ENCODE measurements at regions not wholly inside any gene's neighbourhood (a gene's known extent, or its start where the extent isn't known, plus 50 kb on each side); places are given as distances from the start of the nearest gene placed in this dataset.
A peak's percentile ranks its signal among the peaks of the same experiment; 100 is the strongest.

DNA sequence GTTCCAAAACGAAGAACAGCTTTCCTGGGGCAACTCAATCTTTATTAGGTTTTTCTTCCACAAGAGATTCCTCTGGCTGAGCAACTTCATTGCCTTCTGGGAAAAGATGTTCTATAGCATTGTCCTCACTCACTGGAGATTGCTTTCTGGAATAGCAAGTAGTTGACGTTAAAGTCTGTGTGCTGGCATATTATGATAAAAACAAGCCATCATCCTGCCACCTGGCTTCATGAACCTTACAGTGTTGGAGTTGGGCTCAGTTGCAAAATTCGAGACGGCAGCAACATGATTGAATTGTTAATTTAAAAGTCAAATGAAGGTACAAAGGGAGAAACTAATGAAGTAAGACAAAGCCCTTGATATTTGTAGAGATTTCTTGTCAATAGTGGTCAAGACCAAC, 140.5 kb upstream of the PEX5L start (continued):
- TF ChIP-seq, protein P1, sequence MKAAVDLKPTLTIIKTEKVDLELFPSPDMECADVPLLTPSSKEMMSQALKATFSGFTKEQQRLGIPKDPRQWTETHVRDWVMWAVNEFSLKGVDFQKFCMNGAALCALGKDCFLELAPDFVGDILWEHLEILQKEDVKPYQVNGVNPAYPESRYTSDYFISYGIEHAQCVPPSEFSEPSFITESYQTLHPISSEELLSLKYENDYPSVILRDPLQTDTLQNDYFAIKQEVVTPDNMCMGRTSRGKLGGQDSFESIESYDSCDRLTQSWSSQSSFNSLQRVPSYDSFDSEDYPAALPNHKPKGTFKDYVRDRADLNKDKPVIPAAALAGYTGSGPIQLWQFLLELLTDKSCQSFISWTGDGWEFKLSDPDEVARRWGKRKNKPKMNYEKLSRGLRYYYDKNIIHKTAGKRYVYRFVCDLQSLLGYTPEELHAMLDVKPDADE (IDR thresholded peaks at IDR 0.05), result no peak
- TF ChIP-seq JUNB (IDR thresholded peaks at IDR 0.05; ENCODE audit: unreplicated experiment) (no peak), CREB1 (CRISPR knock-in tag; IDR thresholded peaks at IDR 0.05; ENCODE audit: low read depth) (no peak), EZH2 (IDR thresholded peaks at IDR 0.05; ENCODE audit: low read depth, unreplicated experiment) (no peak)

DNA sequence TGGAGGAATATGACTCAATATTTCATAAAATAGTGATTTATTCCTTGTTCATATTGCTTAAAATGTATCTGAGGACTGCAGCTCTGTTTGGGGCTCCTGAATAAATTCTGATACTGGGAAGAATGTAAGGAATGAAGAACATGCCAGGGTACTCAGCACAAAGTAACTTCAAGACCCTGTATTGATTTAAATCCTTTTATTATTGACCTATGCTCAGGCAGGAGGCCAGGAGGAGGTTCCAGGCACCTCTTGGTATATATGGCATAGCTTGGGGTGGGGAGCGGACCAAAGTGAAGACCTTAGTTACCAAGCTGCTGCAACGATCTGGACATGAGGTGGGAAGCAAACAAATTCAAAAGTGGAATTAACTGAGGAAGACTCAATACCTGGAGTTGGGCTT, 142.8 kb upstream of the PEX5L start:
- H3K4me1 ChIP-seq (ENCODE audit: insufficient read depth), result peaks cover 23% of the 10 kb centered on the region
- H3K27ac Mint-ChIP-seq, result peak overlapping the region; percentile 77; the same call in 1 of the 2 replicates
- ATAC-seq (peak; percentile 76), DNase-seq (ENCODE audit: low spot score) (peak; percentile 57)
- H3K9me3 Mint-ChIP-seq, result no peaks in the 10 kb centered on the region
- H3K36me3 ChIP-seq (ENCODE audit: insufficient read depth), result no peaks in the 10 kb centered on the region
- H3K4me2 ChIP-seq, result peak overlapping the region; percentile 4; the same call in 1 of the 2 replicates
- no peak overlapping the region for H3K4me3 ChIP-seq
- TF ChIP-seq, protein P1 (IDR thresholded peaks at IDR 0.05), result no peak
- TF ChIP-seq EZH2phosphoT487 (IDR thresholded peaks at IDR 0.05; ENCODE audit: unreplicated experiment), result no peak
- TF ChIP-seq, protein P2, sequence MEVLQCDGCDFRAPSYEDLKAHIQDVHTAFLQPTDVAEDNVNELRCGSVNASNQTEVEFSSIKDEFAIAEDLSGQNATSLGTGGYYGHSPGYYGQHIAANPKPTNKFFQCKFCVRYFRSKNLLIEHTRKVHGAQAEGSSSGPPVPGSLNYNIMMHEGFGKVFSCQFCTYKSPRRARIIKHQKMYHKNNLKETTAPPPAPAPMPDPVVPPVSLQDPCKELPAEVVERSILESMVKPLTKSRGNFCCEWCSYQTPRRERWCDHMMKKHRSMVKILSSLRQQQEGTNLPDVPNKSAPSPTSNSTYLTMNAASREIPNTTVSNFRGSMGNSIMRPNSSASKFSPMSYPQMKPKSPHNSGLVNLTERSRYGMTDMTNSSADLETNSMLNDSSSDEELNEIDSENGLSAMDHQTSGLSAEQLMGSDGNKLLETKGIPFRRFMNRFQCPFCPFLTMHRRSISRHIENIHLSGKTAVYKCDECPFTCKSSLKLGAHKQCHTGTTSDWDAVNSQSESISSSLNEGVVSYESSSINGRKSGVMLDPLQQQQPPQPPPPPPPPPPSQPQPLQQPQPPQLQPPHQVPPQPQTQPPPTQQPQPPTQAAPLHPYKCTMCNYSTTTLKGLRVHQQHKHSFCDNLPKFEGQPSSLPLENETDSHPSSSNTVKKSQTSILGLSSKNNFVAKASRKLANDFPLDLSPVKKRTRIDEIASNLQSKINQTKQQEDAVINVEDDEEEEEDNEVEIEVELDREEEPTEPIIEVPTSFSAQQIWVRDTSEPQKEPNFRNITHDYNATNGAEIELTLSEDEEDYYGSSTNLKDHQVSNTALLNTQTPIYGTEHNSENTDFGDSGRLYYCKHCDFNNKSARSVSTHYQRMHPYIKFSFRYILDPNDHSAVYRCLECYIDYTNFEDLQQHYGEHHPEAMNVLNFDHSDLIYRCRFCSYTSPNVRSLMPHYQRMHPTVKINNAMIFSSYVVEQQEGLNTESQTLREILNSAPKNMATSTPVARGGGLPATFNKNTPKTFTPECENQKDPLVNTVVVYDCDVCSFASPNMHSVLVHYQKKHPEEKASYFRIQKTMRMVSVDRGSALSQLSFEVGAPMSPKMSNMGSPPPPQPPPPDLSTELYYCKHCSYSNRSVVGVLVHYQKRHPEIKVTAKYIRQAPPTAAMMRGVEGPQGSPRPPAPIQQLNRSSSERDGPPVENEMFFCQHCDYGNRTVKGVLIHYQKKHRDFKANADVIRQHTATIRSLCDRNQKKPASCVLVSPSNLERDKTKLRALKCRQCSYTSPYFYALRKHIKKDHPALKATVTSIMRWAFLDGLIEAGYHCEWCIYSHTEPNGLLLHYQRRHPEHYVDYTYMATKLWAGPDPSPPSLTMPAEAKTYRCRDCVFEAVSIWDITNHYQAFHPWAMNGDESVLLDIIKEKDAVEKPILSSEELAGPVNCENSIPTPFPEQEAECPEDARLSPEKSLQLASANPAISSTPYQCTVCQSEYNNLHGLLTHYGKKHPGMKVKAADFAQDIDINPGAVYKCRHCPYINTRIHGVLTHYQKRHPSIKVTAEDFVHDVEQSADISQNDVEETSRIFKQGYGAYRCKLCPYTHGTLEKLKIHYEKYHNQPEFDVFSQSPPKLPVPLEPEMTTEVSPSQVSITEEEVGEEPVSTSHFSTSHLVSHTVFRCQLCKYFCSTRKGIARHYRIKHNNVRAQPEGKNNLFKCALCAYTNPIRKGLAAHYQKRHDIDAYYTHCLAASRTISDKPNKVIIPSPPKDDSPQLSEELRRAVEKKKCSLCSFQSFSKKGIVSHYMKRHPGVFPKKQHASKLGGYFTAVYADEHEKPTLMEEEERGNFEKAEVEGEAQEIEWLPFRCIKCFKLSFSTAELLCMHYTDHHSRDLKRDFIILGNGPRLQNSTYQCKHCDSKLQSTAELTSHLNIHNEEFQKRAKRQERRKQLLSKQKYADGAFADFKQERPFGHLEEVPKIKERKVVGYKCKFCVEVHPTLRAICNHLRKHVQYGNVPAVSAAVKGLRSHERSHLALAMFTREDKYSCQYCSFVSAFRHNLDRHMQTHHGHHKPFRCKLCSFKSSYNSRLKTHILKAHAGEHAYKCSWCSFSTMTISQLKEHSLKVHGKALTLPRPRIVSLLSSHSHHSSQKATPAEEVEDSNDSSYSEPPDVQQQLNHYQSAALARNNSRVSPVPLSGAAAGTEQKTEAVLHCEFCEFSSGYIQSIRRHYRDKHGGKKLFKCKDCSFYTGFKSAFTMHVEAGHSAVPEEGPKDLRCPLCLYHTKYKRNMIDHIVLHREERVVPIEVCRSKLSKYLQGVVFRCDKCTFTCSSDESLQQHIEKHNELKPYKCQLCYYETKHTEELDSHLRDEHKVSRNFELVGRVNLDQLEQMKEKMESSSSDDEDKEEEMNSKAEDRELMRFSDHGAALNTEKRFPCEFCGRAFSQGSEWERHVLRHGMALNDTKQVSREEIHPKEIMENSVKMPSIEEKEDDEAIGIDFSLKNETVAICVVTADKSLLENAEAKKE (CRISPR knock-in tag; IDR thresholded peaks at IDR 0.05), result peak; percentile 71; the same call in 1 of the 2 replicates
- H2AFZ ChIP-seq, result no peak overlapping the region
- H4K20me1 ChIP-seq (replicated peaks; ENCODE audit: insufficient read depth), result no peaks in the 10 kb centered on the region
- peak overlapping the region; percentile 39 for H3K27ac ChIP-seq (ENCODE audit: low read depth)
- H3F3A ChIP-seq (replicated peaks; ENCODE audit: low read depth), result no peaks in the 10 kb centered on the region
- no peaks in the 10 kb centered on the region for H3K79me2 ChIP-seq (replicated peaks; ENCODE audit: insufficient read depth)
- H3K27me3 Mint-ChIP-seq (ENCODE audit: insufficient read depth, low read depth, poor library complexity), result peaks cover 2% of the 10 kb centered on the region
- H3K4me3 Mint-ChIP-seq, result no peak overlapping the region
- H3K9me2 ChIP-seq (ENCODE audit: insufficient read depth), result peaks cover 12% of the 10 kb centered on the region
- no peaks in the 10 kb centered on the region for H3K27me3 ChIP-seq (ENCODE audit: insufficient read depth)
- H3K4me1 Mint-ChIP-seq, result peaks cover 21% of the 10 kb centered on the region
- no peaks in the 10 kb centered on the region for H3K36me3 Mint-ChIP-seq (ENCODE audit: low read depth)

Data from GM23338 (cell line).